GM18873 (cell line): ENCODE measurements at regions not wholly inside any gene's neighbourhood (a gene's known extent, or its start where the extent isn't known, plus 50 kb on each side); places are given as distances from the start of the nearest gene placed in this dataset.
"Not testable (repeated sequence)": the region's sequence is repeated elsewhere in the genome, so short reads cannot be mapped to it uniquely, and the experiment has no call there.

Experiments
- ATAC-seq: cut with Tn5 transposase; IDR thresholded peaks from one replicate; pipeline ENCODE4 v1.9.1; 2021; ENCODE audit warnings: mild to moderate bottlenecking, moderate library complexity, moderate number of reproducible peaks; ENCODE audit not compliant: unreplicated experiment, low FRiP score

GRCh38 chr1:168825129-168825528, 96.1 kb upstream of the DPT start:
- no peak for ATAC-seq

- ATAC-seq: no peak
Observed at GRCh38 chr1:168825820-168826219, 96.8 kb upstream of the DPT start.

GRCh38 chr1:168826269-168826668, 97.3 kb upstream of the DPT start:
- no peak for ATAC-seq

GRCh38 chr1:168827557-168827956, 98.6 kb upstream of the DPT start:
- ATAC-seq: no peak

GRCh38 chr1:168829876-168830275, 100.9 kb upstream of the DPT start:
- ATAC-seq: no peak

GRCh38 chr1:168830562-168830961, 101.6 kb upstream of the DPT start:
- no peak for ATAC-seq

- no peak for ATAC-seq
Observed at GRCh38 chr1:168832661-168833060, 103.7 kb upstream of the DPT start.

GRCh38 chr1:168833362-168833761, 104.4 kb upstream of the DPT start:
- no peak for ATAC-seq

- no peak for ATAC-seq
Observed at GRCh38 chr1:168833801-168834224, 104.8 kb upstream of the DPT start.

- ATAC-seq: no peak
Observed at GRCh38 chr1:168834225-168834872, 105.3 kb upstream of the DPT start.

GRCh38 chr1:168835176-168835575, 106.2 kb upstream of the DPT start:
- no peak for ATAC-seq

- ATAC-seq: no peak
Observed at GRCh38 chr1:168835791-168836190, 106.8 kb upstream of the DPT start.

GRCh38 chr1:168836469-168836868, 107.5 kb upstream of the DPT start:
- no peak for ATAC-seq

GRCh38 chr1:168837230-168837629, 108.2 kb upstream of the DPT start:
- ATAC-seq: not testable (repeated sequence)

GRCh38 chr1:168842306-168842705, 113.3 kb upstream of the DPT start:
- no peak for ATAC-seq

- no peak for ATAC-seq
Observed at GRCh38 chr1:168842916-168843315, 113.9 kb upstream of the DPT start.

GRCh38 chr1:168843401-168843800, 114.4 kb upstream of the DPT start:
- ATAC-seq: no peak

- ATAC-seq: no peak
Observed at GRCh38 chr1:168843950-168844349, 114.9 kb upstream of the DPT start.

GRCh38 chr1:168845140-168845539, 116.1 kb upstream of the DPT start:
- no peak for ATAC-seq

- ATAC-seq: no peak
Observed at GRCh38 chr1:168848051-168848450, 119.0 kb upstream of the DPT start.

GRCh38 chr1:168861421-168862004, 132.5 kb upstream of the DPT start:
- ATAC-seq: no peak

GRCh38 chr1:168863772-168864171, 134.8 kb upstream of the DPT start:
- ATAC-seq: no peak
